Endothelial cell (in vitro differentiated cells): ENCODE measurements at regions not wholly inside any gene's neighbourhood (a gene's known extent, or its start where the extent isn't known, plus 50 kb on each side); places are given as distances from the start of the nearest gene placed in this dataset.

Source experiments
- DNase-seq: peaks from one replicate; pipeline ENCODE4 v3.0.0; 2021; ENCODE audit warnings: low spot score
- H3K27ac Mint-ChIP-seq: one replicate; pipeline ENCODE4 v1.8.0; 2021; ENCODE audit warnings: mixed read lengths, inconsistent platforms; ENCODE audit not compliant: unreplicated experiment
- H3K27me3 Mint-ChIP-seq: one replicate; pipeline ENCODE4 v1.8.0; 2021; ENCODE audit warnings: mild to moderate bottlenecking, moderate library complexity, mixed read lengths, inconsistent platforms; ENCODE audit not compliant: unreplicated experiment
- H3K36me3 Mint-ChIP-seq: one replicate; pipeline ENCODE4 v1.8.0; 2021; ENCODE audit warnings: mild to moderate bottlenecking, low read depth, mixed read lengths, inconsistent platforms; ENCODE audit not compliant: unreplicated experiment
- H3K4me1 Mint-ChIP-seq: one replicate; pipeline ENCODE4 v1.8.0; 2021; ENCODE audit warnings: mild to moderate bottlenecking, mixed read lengths, inconsistent platforms; ENCODE audit not compliant: unreplicated experiment
- H3K4me3 Mint-ChIP-seq: one replicate; pipeline ENCODE4 v1.8.0; 2021; ENCODE audit warnings: mild to moderate bottlenecking, mixed read lengths, inconsistent platforms; ENCODE audit not compliant: unreplicated experiment
- H3K9me3 Mint-ChIP-seq: one replicate; pipeline ENCODE4 v1.8.0; 2021; ENCODE audit warnings: mixed read lengths, inconsistent platforms; ENCODE audit not compliant: unreplicated experiment
- CTCF ChIP-seq: fragments of 200-600 bp; sonication (generic); IDR thresholded peaks from one replicate; pipeline ENCODE4 v1.5.0; 2021; ENCODE audit warnings: antibody characterized with exemption; ENCODE audit not compliant: unreplicated experiment

- DNase-seq: no peak
- Mint-ChIP-seq H3K4me1 (peaks cover 3% of the 10 kb centered on the region), H3K4me3 (no peak overlapping the region), H3K9me3 (no peaks in the 10 kb centered on the region), H3K27ac (no peak overlapping the region), H3K36me3 (no peaks in the 10 kb centered on the region), H3K27me3 (no peaks in the 10 kb centered on the region)
- TF ChIP-seq CTCF: no peak
These were observed 587.4 kb upstream of the KCNMB2 start for GRCh38 chr3:177948716-177949425.

GRCh38 chr3:177959188-177959587 is 577.0 kb upstream of the KCNMB2 start:
- no peaks in the 10 kb centered on the region for H3K36me3 Mint-ChIP-seq
- H3K4me1 Mint-ChIP-seq: no peaks in the 10 kb centered on the region

GRCh38 chr3:177960014-177960413 is 576.2 kb upstream of the KCNMB2 start:
- H3K4me1 Mint-ChIP-seq: peaks cover 7% of the 10 kb centered on the region
- H3K4me3 Mint-ChIP-seq: no peak overlapping the region
- no peaks in the 10 kb centered on the region for H3K9me3 Mint-ChIP-seq
- no peaks in the 10 kb centered on the region for H3K27me3 Mint-ChIP-seq
- no peak overlapping the region for H3K27ac Mint-ChIP-seq
- TF ChIP-seq CTCF: no peak
- no peaks in the 10 kb centered on the region for H3K36me3 Mint-ChIP-seq
- no peak for DNase-seq

More at GRCh38 chr3:177959188-177959587, 577.0 kb upstream of the KCNMB2 start:
- Mint-ChIP-seq H3K9me3 (no peaks in the 10 kb centered on the region), H3K4me3 (no peak overlapping the region), H3K27me3 (no peaks in the 10 kb centered on the region), H3K27ac (no peak overlapping the region)
- DNase-seq: no peak
- no peak for TF ChIP-seq CTCF

GRCh38 chr3:177960722-177961121 is 575.5 kb upstream of the KCNMB2 start:
- Mint-ChIP-seq H3K36me3 (no peaks in the 10 kb centered on the region), H3K4me1 (peaks cover 8% of the 10 kb centered on the region), H3K27me3 (no peaks in the 10 kb centered on the region), H3K27ac (no peak overlapping the region), H3K9me3 (no peaks in the 10 kb centered on the region), H3K4me3 (no peak overlapping the region)
- no peak for TF ChIP-seq CTCF
- DNase-seq: no peak

- TF ChIP-seq CTCF: no peak
- peaks cover 8% of the 10 kb centered on the region for H3K4me1 Mint-ChIP-seq
- no peak overlapping the region for H3K4me3 Mint-ChIP-seq
- no peak overlapping the region for H3K27ac Mint-ChIP-seq
- no peaks in the 10 kb centered on the region for H3K36me3 Mint-ChIP-seq
- no peaks in the 10 kb centered on the region for H3K9me3 Mint-ChIP-seq
- no peaks in the 10 kb centered on the region for H3K27me3 Mint-ChIP-seq
- no peak for DNase-seq
These were observed 574.5 kb upstream of the KCNMB2 start for GRCh38 chr3:177961784-177962183.
